ENCODE measurements at regions not wholly inside any gene's neighbourhood (a gene's known extent, or its start where the extent isn't known, plus 50 kb on each side); places are given as distances from the start of the nearest gene placed in this dataset.
A peak's percentile ranks its signal among the peaks of the same experiment; 100 is the strongest.

DNA sequence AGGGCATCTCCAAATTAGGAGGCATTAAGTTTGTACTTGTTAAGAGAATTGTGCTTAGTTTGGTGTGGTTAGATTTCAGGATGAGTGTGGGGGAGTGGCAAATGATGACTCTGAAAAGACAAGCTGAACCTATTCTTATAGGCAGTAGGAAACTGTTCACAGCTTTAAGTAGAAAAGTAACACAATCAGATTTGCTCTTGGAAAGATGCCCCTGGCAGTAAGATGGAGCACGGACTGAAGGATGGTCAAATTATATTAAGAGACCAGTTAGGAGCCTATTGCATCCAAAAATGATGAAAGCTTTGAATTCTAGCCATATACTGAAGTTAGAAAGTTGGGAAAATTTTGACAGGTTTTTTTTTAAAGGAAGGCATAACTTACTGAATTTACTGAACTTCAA, 254.2 kb upstream of the MEF2C start:
- Histone ChIP-seq H2BK12ac (ENCODE audit: low read depth, low read length) (no peak overlapping the region), H4K91ac (replicated peaks; ENCODE audit: insufficient read length, low read length) (no peak overlapping the region), H2BK120ac (replicated peaks; ENCODE audit: low read depth, low read length) (no peak overlapping the region), H4K20me1 (replicated peaks in 1 of 2; ENCODE audit: control insufficient read depth in 1 of 2, insufficient read depth in 2 of 2, low read length in 2 of 2) (no peaks in the 10 kb centered on the region), H3K79me2 (ENCODE audit: control insufficient read depth in 1 of 2, insufficient read depth in 2 of 2, low read length in 2 of 2) (no peaks in the 10 kb centered on the region), H3K23ac (ENCODE audit: insufficient read length) (no peak overlapping the region), H3K36me3 (ENCODE audit: control insufficient read depth in 2 of 4, insufficient read depth in 4 of 4, low read length in 3 of 4) (no peaks in the 10 kb centered on the region), H3K18ac (ENCODE audit: extremely low read depth, low read length) (no peak overlapping the region), H2BK20ac (ENCODE audit: low read length) (no peak overlapping the region), H3K56ac (replicated peaks; ENCODE audit: insufficient read length, low read depth, low read length) (no peak overlapping the region), H3K4me3 (ENCODE audit: extremely low read depth in 1 of 4, insufficient read depth in 2 of 4, low read depth in 3 of 4, low read length in 4 of 4) (no peak overlapping the region), H2BK15ac (ENCODE audit: low read length) (no peak overlapping the region), H3K4ac (replicated peaks; ENCODE audit: insufficient read length, low read depth, low read length) (no peak overlapping the region), H3K27ac (ENCODE audit: low read depth, low read length) (no peak overlapping the region), H3K4me2 (ENCODE audit: insufficient read depth in 1 of 2, low read depth in 2 of 2, low read length in 2 of 2) (no peak overlapping the region), H3K14ac (ENCODE audit: insufficient read length) (no peak overlapping the region), H2BK5ac (ENCODE audit: low read depth, low read length) (no peak overlapping the region), H4K8ac (ENCODE audit: extremely low read depth, insufficient read depth, low read length) (no peak overlapping the region), H2AK5ac (ENCODE audit: low read depth, low read length) (no peak overlapping the region), H3K9ac (replicated peaks in 1 of 4; ENCODE audit: extremely low read depth in 1 of 4, low read depth in 3 of 4, low read length in 3 of 4) (no peak overlapping the region), H3K27me3 (replicated peaks in 1 of 4; ENCODE audit: control insufficient read depth in 3 of 4, extremely low read depth in 1 of 4, insufficient read depth in 3 of 4, low read length in 3 of 4) (no peaks in the 10 kb centered on the region), H3K9me3 (ENCODE audit: insufficient read depth in 2 of 2, low read depth in 1 of 2, low read length in 1 of 2) (no peaks in the 10 kb centered on the region), H3K23me2 (ENCODE audit: low read depth, low read length) (no peaks in the 10 kb centered on the region), H3K79me1 (ENCODE audit: low read depth, low read length) (no peaks in the 10 kb centered on the region), H3K4me1 (replicated peaks in 1 of 4; ENCODE audit: control insufficient read depth in 3 of 4, insufficient read depth in 4 of 4, low read length in 3 of 4) (no peaks in the 10 kb centered on the region; a peak in 1 of 7 replicates), H2AFZ (ENCODE audit: low read length) (no peak overlapping the region), H4K5ac (ENCODE audit: insufficient read length, low read depth, low read length) (no peak overlapping the region)
- WGBS, 2 experiments (ENCODE audit: extremely low coverage in 1 of 2, insufficient coverage in 1 of 2, insufficient read length in 1 of 2, insufficient replicate concordance in 2 of 2, low coverage in 1 of 2, low lambda C conversion rate in 2 of 2, missing lambda C conversion rate in 1 of 2) = 94% methylated on average over 1 of the region's 1 CpG; no CpG with 5 or more reads in 1 of the 2 experiments
- FAIRE-seq (peak; percentile 39), DNase-seq (ENCODE audit: low read depth in 1 of 2, low spot score in 2 of 2) (no peak)
- ChIA-PET POLR2A (ENCODE audit: partially characterized antibody) (no interaction called here), CTCF (ENCODE audit: partially characterized antibody) (no interaction called here)
- TF ChIP-seq, protein P1, sequence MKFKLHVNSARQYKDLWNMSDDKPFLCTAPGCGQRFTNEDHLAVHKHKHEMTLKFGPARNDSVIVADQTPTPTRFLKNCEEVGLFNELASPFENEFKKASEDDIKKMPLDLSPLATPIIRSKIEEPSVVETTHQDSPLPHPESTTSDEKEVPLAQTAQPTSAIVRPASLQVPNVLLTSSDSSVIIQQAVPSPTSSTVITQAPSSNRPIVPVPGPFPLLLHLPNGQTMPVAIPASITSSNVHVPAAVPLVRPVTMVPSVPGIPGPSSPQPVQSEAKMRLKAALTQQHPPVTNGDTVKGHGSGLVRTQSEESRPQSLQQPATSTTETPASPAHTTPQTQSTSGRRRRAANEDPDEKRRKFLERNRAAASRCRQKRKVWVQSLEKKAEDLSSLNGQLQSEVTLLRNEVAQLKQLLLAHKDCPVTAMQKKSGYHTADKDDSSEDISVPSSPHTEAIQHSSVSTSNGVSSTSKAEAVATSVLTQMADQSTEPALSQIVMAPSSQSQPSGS (IDR thresholded peaks at IDR 0.05; ENCODE audit: low read length) = no peak
- TF ChIP-seq CREB1 (IDR thresholded peaks at IDR 0.05) = no peak
- no peak for TF ChIP-seq ZNF274 (IDR thresholded peaks at IDR 0.05; ENCODE audit: borderline replicate concordance, extremely low read depth, low read length)
- no peak for TF ChIP-seq RBBP5 (IDR thresholded peaks at IDR 0.05; ENCODE audit: borderline replicate concordance, low read depth, low read length)
- TF ChIP-seq TAF1 (IDR thresholded peaks at IDR 0.05; ENCODE audit: low read depth, low read length) = no peak
- no peak for TF ChIP-seq FOSL1 (IDR thresholded peaks at IDR 0.05; ENCODE audit: insufficient read depth, low read depth, low read length)
- no peak for TF ChIP-seq CTBP2 (IDR thresholded peaks at IDR 0.05; ENCODE audit: borderline replicate concordance, insufficient read depth, insufficient read length, low read length)
- TF ChIP-seq KDM5A (IDR thresholded peaks at IDR 0.05; ENCODE audit: low read length) = no peak
- TF ChIP-seq CEBPB (IDR thresholded peaks at IDR 0.05; ENCODE audit: low read depth, low read length) = no peak
- TF ChIP-seq, protein P2, sequence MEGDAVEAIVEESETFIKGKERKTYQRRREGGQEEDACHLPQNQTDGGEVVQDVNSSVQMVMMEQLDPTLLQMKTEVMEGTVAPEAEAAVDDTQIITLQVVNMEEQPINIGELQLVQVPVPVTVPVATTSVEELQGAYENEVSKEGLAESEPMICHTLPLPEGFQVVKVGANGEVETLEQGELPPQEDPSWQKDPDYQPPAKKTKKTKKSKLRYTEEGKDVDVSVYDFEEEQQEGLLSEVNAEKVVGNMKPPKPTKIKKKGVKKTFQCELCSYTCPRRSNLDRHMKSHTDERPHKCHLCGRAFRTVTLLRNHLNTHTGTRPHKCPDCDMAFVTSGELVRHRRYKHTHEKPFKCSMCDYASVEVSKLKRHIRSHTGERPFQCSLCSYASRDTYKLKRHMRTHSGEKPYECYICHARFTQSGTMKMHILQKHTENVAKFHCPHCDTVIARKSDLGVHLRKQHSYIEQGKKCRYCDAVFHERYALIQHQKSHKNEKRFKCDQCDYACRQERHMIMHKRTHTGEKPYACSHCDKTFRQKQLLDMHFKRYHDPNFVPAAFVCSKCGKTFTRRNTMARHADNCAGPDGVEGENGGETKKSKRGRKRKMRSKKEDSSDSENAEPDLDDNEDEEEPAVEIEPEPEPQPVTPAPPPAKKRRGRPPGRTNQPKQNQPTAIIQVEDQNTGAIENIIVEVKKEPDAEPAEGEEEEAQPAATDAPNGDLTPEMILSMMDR (IDR thresholded peaks at IDR 0.05; ENCODE audit: control extremely low read depth in 1 of 3, insufficient read depth in 1 of 3, low read depth in 1 of 3, low read length in 3 of 3) = no peak
- TF ChIP-seq JUND (IDR thresholded peaks at IDR 0.05; ENCODE audit: low read length) = no peak
